Ishikawa (cell line): ENCODE measurements at regions not wholly inside any gene's neighbourhood (a gene's known extent, or its start where the extent isn't known, plus 50 kb on each side); places are given as distances from the start of the nearest gene placed in this dataset.

ENCODE experiments used
- CEBPB ChIP-seq: IDR thresholded peaks from 2 replicates; pipeline ENCODE4 v1.6.1; 2012
- CREB1 ChIP-seq: IDR thresholded peaks from 2 replicates; pipeline ENCODE4 v1.6.1; 2012; ENCODE audit warnings: low read depth
- EGR1 ChIP-seq: IDR thresholded peaks from 2 replicates; pipeline ENCODE4 v1.6.1; 2012
- EP300 ChIP-seq: IDR thresholded peaks from 2 replicates; pipeline ENCODE4 v1.6.1; 2012; ENCODE audit warnings: borderline replicate concordance
- MAX ChIP-seq: IDR thresholded peaks from 2 replicates; pipeline ENCODE4 v1.6.1; 2012
- NFIC ChIP-seq: IDR thresholded peaks from 2 replicates; pipeline ENCODE4 v1.6.1; 2012
- RAD21 ChIP-seq: IDR thresholded peaks from 2 replicates; pipeline ENCODE4 v1.6.1; 2012; ENCODE audit warnings: low read depth
- REST ChIP-seq: IDR thresholded peaks from 2 replicates; pipeline ENCODE4 v1.6.1; 2012; ENCODE audit warnings: low read depth, mild to moderate bottlenecking
- TAF1 ChIP-seq: IDR thresholded peaks from 2 replicates; pipeline ENCODE4 v1.6.1; 2012; ENCODE audit warnings: low read depth, mild to moderate bottlenecking
- TCF12 ChIP-seq: IDR thresholded peaks from 2 replicates; pipeline ENCODE4 v1.6.1; 2012; ENCODE audit warnings: low read depth
- USF1 ChIP-seq: IDR thresholded peaks from 2 replicates; pipeline ENCODE4 v1.6.1; 2012
- YY1 ChIP-seq: IDR thresholded peaks from 2 replicates; pipeline ENCODE4 v1.6.1; 2012; ENCODE audit warnings: low read depth
- ZBTB7A ChIP-seq: IDR thresholded peaks from 2 replicates; pipeline ENCODE4 v1.6.1; 2012; ENCODE audit warnings: low read depth

GRCh38 chr3:26368312-26368711 is 254.3 kb upstream of the LRRC3B start:
- no peak for TF ChIP-seq CEBPB
- TF ChIP-seq EP300 = no peak
- no peak for TF ChIP-seq NFIC
- TF ChIP-seq MAX = no peak
- no peak for TF ChIP-seq CREB1
- TF ChIP-seq YY1 = no peak
- no peak for TF ChIP-seq REST
- TF ChIP-seq EGR1 = no peak
- no peak for TF ChIP-seq ZBTB7A
- TF ChIP-seq RAD21 = no peak
- TF ChIP-seq TCF12 = no peak
- no peak for TF ChIP-seq TAF1
- no peak for TF ChIP-seq USF1
